Heart right ventricle (tissue), 16 donors: ENCODE measurements at regions not wholly inside any gene's neighbourhood (a gene's known extent, or its start where the extent isn't known, plus 50 kb on each side); places are given as distances from the start of the nearest gene placed in this dataset.

Experiments
- ATAC-seq, 8 donors: fragments of 200-7000 bp; cut with Tn5 transposase; one replicate each; pipeline ENCODE4 v1.9.1; 2020; ENCODE audit warnings: mild to moderate bottlenecking in 8 of 8, moderate library complexity in 8 of 8, moderate number of reproducible peaks in 1 of 8
- DNase-seq, 2 donors: peaks; one replicate each; pipeline ENCODE4 v3.0.0-alpha.2; 2020
- H3K27ac ChIP-seq, 10 donors: fragments of 200-600 bp; sonication (generic) in 2 of 10; one replicate each; pipeline versions ENCODE4 v1.5.0 to v1.8.0; 2020 to 2022; ENCODE audit warnings: mild to moderate bottlenecking in 3 of 10
- H3K27me3 ChIP-seq, 7 donors: fragments of 200-600 bp; one replicate each; pipeline ENCODE4 v1.8.0; 2021 to 2022; ENCODE audit warnings: mild to moderate bottlenecking in 2 of 7
- H3K36me3 ChIP-seq, 9 donors: fragments of 200-600 bp; sonication (generic) in 1 of 9; one replicate each; pipeline versions ENCODE4 v1.5.0 to v1.8.0; 2020 to 2022; ENCODE audit warnings: mild to moderate bottlenecking in 2 of 9
- H3K4me1 ChIP-seq, 9 donors: fragments of 200-600 bp; sonication (generic) in 1 of 9; one replicate each; pipeline versions ENCODE4 v1.5.0 to v1.8.0; 2020 to 2022; ENCODE audit warnings: mild to moderate bottlenecking in 4 of 9
- H3K4me3 ChIP-seq, 10 donors: fragments of 200-600 bp; sonication (generic) in 2 of 10; one replicate each; pipeline versions ENCODE4 v1.5.0 to v1.8.0; 2020 to 2022; ENCODE audit warnings: mild to moderate bottlenecking in 7 of 10, moderate library complexity in 2 of 10
- H3K9me3 ChIP-seq, 11 donors: fragments of 200-600 bp in 10 of 11; sonication (generic) in 2 of 11; one replicate each; pipeline versions ENCODE4 v1.5.0 to v1.8.0; 2013 to 2022; ENCODE audit warnings: mild to moderate bottlenecking in 2 of 11, control low read depth in 1 of 11, moderate library complexity in 1 of 11
- WGBS, 2 donors: extraction: QIAGEN DNeasy Blood & Tissue Kit; methylation state at CpG; one replicate each; pipeline ENCODE4 v1.1.7; 2013; ENCODE audit warnings: inconsistent platforms in 1 of 2; 5-methylcytosine and 5-hydroxymethylcytosine counted together
- intact Hi-C, 10 donors: fragments of 100-400 bp; cut with DNase I; formaldehyde crosslinking; loops; one replicate each; pipeline versions ENCODE4 v1.11.1 to v1.14.2; 2022
- TF ChIP-seq, protein P1 (sequence below), 9 donors: fragments of 200-600 bp; sonication (generic) in 2 of 9; IDR thresholded peaks; one replicate each; pipeline versions ENCODE4 v1.5.0 to v1.8.0; 2021 to 2022; ENCODE audit warnings: antibody characterized with exemption in 9 of 9, mild to moderate bottlenecking in 5 of 9, moderate library complexity in 1 of 9
- donor health status: Arrhythmogenic right ventricular cardiomyopathy.
- donor health status: ischemic (EF 13 %, LVEDD 7.1; RV severe dilation, severe dysfunction).
- donor health status: healthy with polysubstance abuse.
- donor health status: DM: no; HTN: yes; CAD: no.
- donor health status: DM: no; HTN: no; CAD: no.
- donor health status: ischemic (EF 25% LVEDD 6.9; RV normal size, moderate dysfunction).
- donor health status: ischemic (EF 25% LVEDD 5.7; RV mildly dilated, moderate dysfunction).
- donor health status: healthy.
- donor health status: DM: yes; HTN: yes; CAD: no.
- donor health status: Ischemic cardiomyopathy.
- donor health status: ischemic (EF 35%, LVEDD 5.7; RV mildly dilated, moderate dysfunction).
- donor health status: nonischemic (EF 11% LVEDD 7.7; RV severe dilation, severe dysfunction).
- donor health status: DM: yes; HTN: yes; CAD: no.
- donor health status: PGD.
- donor health status: ischemic (EF 29% LVEDD 5.4; RV normal size, mild dysfunction).
- donor health status: nonischemic (EF 23%, LVEDD 6.1; RV moderate dilation, normal function).

DNA sequence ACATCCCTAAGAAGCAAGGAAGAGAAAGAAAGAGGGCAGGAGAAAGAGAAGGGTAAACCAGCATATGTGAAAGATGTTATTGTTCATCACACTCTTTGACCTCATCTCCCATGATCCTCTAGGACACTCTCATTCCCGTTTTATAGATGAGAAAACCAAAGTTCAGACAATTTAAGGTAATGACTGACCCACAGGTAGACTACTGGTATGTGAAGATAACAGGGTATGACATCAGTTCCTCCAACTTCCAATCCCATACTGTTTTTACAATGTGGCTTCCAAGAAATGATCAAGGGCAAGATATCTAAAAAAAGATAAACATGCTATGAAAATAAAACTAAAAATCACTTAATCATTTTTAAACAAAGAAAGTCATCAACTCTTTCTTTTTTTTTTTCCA, 95.2 kb upstream of the TNFSF4 start:
- H3K4me3 ChIP-seq: no peak overlapping the region
- intact Hi-C loops: no loop called here
- WGBS, 2 donors: 57 to 89% methylated on average over 1 of the region's 1 CpG
- no peak for ATAC-seq
- H3K36me3 ChIP-seq: no peaks in the 10 kb centered on the region
- no peak overlapping the region for H3K27ac ChIP-seq
- TF ChIP-seq, protein P1, sequence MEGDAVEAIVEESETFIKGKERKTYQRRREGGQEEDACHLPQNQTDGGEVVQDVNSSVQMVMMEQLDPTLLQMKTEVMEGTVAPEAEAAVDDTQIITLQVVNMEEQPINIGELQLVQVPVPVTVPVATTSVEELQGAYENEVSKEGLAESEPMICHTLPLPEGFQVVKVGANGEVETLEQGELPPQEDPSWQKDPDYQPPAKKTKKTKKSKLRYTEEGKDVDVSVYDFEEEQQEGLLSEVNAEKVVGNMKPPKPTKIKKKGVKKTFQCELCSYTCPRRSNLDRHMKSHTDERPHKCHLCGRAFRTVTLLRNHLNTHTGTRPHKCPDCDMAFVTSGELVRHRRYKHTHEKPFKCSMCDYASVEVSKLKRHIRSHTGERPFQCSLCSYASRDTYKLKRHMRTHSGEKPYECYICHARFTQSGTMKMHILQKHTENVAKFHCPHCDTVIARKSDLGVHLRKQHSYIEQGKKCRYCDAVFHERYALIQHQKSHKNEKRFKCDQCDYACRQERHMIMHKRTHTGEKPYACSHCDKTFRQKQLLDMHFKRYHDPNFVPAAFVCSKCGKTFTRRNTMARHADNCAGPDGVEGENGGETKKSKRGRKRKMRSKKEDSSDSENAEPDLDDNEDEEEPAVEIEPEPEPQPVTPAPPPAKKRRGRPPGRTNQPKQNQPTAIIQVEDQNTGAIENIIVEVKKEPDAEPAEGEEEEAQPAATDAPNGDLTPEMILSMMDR (IDR thresholded peaks at IDR 0.05): no peak
- peaks cover 0 to under 1% (median 0%) of the 10 kb centered on the region in 11 donors for H3K9me3 ChIP-seq
- H3K4me1 ChIP-seq: peaks cover 0 to 9% (median 3%) of the 10 kb centered on the region in 9 donors
- no peaks in the 10 kb centered on the region for H3K27me3 ChIP-seq
- DNase-seq: no peak

DNA sequence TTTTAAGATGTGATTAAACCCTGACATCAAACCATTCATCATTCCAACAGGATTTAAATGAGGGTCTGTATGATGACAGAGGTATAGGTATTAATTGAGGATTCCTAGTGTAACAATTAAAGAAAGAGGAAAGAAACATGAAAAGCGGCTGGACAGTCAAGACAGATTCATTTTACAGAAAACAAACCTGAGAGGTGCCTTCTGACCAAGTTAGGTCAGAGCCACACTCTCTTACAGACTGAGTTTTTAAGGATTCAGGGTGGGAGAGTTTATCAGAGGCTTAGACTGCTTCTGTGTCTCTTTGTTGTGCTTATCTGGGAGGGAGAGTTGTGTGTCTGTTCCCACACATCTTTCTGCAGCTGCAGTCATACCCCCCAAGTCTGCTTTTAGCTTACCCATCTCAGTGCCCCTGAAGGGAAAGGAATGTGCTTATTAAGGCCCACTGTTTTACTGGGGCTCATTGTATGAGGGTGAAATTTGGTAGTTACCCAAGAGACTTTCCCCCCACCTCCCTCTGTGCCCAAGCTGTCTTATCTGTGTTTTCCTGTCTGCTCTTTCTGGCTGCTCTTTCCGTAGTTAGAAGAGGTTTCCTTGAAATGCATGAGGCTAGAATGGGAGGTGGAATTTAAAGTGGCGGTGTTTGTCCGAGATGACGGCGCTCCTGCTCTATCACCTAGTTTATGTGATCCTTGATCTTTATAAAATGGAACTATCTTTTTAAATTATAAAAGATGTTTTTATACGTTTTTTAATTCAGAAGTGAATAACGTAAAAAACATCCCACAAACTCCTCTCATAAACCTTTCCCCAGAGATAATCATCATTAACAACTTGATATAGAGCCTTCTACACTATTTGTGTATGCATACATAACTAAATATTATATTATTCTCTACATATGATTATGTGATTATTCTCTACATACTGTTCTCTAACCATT, 96.0 kb upstream of the TNFSF4 start:
- WGBS, 2 donors: 41 to 47% methylated on average over 8 of the region's 8 CpGs
- no peaks in the 10 kb centered on the region for H3K27me3 ChIP-seq
- ATAC-seq (no peak), DNase-seq (no peak)
- TF ChIP-seq, protein P1 (IDR thresholded peaks at IDR 0.05): no peak
- no peaks in the 10 kb centered on the region for H3K36me3 ChIP-seq
- intact Hi-C loops: no loop called here
- H3K4me3 ChIP-seq: no peak overlapping the region
- H3K27ac ChIP-seq: no peak overlapping the region
- peaks cover 0 to 7% (median 0%) of the 10 kb centered on the region in 11 donors for H3K9me3 ChIP-seq
- peaks cover 0 to 9% (median 3%) of the 10 kb centered on the region in 9 donors for H3K4me1 ChIP-seq

DNA sequence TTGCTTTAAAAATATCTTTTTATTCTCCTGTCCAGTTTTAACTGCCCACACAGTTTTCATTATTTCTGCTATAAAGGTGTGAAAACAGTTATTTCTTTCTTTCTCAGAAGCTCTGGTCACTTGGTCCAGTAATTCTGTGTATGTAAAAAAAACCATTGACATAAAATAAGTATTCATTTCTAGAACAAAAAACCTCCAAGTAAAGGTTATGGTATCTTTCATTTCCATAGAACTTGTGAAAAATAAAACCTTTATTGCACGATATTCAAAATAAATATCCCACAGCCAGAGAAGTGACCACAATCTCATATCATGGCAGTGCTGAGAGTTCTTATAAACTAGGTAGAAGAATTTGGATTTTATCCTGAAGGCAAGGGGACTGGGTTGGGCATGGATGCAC, 96.9 kb upstream of the TNFSF4 start:
- TF ChIP-seq, protein P1 (IDR thresholded peaks at IDR 0.05): no peak

DNA sequence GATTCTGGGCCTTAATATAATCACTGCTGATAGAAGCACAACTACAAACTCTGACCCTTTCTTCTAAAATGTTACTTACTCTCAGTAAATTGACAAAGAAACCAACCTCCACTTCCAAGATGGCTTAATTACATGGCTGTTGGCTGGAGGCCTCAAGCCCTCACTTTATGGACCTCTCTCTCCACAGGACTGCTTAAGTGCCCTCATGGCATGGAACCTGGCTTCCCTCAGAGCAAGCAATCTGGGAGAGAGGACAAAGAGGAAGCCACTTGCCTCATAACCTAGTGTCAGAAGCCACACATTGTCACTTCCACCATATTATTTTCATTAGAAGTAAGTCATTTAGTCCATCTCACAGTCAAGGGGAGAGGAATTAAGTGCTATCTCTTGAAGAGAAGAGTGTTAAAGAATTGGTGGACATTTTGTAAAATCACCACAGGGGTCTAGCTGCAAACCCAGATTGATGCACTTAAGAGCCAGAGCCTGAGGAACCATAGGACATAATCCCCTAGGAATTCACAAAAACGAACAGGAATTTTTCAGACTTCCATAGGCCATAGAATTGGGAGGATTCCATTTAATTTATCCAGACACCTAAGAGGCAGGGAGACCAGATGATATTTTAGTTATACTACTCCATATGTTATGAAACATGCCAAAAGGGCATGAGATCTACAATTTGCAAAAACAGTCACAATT, 97.5 kb upstream of the TNFSF4 start:
- DNase-seq (no peak), ATAC-seq (no peak)
- Histone ChIP-seq H3K4me1 (peaks cover 0 to 9% (median 3%) of the 10 kb centered on the region in 9 donors), H3K36me3 (no peaks in the 10 kb centered on the region), H3K9me3 (peaks cover 0 to 21% (median 0%) of the 10 kb centered on the region in 11 donors), H3K27ac (no peak overlapping the region), H3K4me3 (no peak overlapping the region), H3K27me3 (no peaks in the 10 kb centered on the region)
- TF ChIP-seq, protein P1 (IDR thresholded peaks at IDR 0.05): no peak
- intact Hi-C loops: no loop called here
- 65 to 81% methylated on average over 1 of the region's 1 CpG for WGBS, 2 donors

More for the DNA sequence above, 96.9 kb upstream of the TNFSF4 start:
- Histone ChIP-seq H3K36me3 (no peaks in the 10 kb centered on the region), H3K27me3 (no peaks in the 10 kb centered on the region), H3K9me3 (peaks cover 0 to 14% (median 0%) of the 10 kb centered on the region in 11 donors), H3K27ac (no peak overlapping the region), H3K4me3 (no peak overlapping the region), H3K4me1 (peaks cover 0 to 9% (median 3%) of the 10 kb centered on the region in 9 donors)
- WGBS, 2 donors: 94% methylated on average over 1 of the region's 1 CpG
- intact Hi-C loops: no loop called here
- no peak for DNase-seq
- no peak for ATAC-seq
